Kidney capillary endothelial cell (primary cell): ENCODE measurements at regions not wholly inside any gene's neighbourhood (a gene's known extent, or its start where the extent isn't known, plus 50 kb on each side); places are given as distances from the start of the nearest gene placed in this dataset.
"Not testable (repeated sequence)": the region's sequence is repeated elsewhere in the genome, so short reads cannot be mapped to it uniquely, and the experiment has no call there.

Experiments used
- DNase-seq: peaks from one replicate; pipeline ENCODE4 v3.0.0-alpha.2; 2018; ENCODE audit warnings: low spot score

GRCh38 chr10:58066979-58067378 lies 200.7 kb downstream of the IPMK start:
- no peak for DNase-seq

DNA sequence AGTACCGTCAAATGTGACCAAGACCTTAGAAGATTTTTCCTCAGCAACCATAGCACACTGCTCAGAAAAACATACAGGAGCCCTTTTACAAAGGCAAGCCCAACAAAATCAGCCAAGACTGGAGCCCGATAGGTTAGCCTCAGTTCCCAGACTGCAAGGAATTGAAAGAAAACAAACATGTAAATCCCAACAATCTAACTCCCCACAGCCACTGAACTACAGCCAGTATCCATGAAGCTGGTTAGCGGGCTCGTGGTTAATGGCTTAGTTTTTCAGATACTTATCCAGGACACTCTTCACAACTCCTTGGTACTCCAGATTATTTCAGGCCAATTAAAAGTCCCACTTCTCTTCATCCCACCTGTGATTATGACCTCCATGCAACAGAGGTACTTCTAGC lies 201.6 kb downstream of the IPMK start:
- DNase-seq = no peak

DNA sequence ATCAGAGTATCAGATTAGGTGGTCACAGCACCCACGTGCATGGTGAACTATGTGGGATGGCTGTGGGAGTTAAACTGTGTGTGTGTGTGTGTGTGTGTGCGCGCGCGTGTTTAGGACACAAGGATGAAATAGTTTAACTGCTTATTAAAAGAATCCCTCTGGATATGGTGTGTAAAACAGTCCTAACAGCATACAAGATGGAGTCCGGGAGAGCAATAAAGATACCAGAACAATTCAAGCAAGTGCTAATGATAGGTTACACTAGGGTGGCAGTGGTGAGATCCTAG lies 202.2 kb downstream of the IPMK start:
- DNase-seq = no peak

- DNase-seq = peak; percentile 52
These were observed 202.8 kb downstream of the IPMK start for GRCh38 chr10:58064714-58065528.

- DNase-seq = no peak
These were observed 203.7 kb downstream of the IPMK start for GRCh38 chr10:58063861-58064480.

GRCh38 chr10:58058683-58059082 lies 209.0 kb downstream of the IPMK start:
- DNase-seq = not testable (repeated sequence)

- DNase-seq = no peak
These were observed 212.8 kb downstream of the IPMK start for GRCh38 chr10:58054881-58055280.

DNA sequence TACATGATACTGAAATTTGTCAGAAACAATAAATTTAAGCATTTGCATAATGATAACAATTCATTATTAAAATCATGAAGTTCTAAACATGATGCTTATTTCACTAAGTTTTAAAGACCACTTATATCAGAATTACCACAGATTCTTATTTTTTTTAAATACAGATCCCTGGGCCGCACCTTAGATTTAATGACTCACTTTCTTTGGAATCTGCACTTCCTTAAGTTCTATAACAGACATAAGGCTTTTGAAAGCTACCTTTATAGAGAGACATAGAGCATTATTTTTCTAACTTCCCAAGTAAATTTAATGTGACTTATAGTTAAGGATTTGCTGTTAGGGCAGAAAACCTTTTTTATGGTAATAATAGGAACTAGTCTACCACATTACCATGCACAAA lies 214.9 kb downstream of the IPMK start:
- DNase-seq = no peak

DNA sequence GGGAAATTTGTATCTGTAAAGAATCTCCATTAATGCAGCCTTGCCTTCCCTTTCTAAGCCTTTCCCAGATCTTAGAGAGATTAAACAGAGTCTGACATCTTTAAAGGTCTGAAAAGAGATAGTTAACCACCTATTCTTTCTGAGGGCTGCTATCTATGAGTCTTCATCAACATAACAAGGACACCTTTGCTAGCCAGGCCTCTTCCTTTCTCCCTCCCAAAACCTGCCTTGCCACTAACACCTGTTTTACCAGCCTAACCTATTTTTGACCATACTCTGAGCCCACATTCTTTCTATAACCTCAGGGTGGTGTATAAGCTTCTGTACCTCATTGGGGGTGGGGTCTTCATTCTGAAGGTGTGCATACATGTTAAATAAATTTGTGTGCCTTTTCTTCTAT lies 217.1 kb downstream of the IPMK start:
- DNase-seq = no peak

- DNase-seq = no peak
These were observed 218.8 kb downstream of the IPMK start for GRCh38 chr10:58048936-58049335.

GRCh38 chr10:58044072-58044471 lies 223.6 kb downstream of the IPMK start:
- no peak for DNase-seq

GRCh38 chr10:58041901-58042300 lies 225.8 kb downstream of the IPMK start:
- no peak for DNase-seq

DNA sequence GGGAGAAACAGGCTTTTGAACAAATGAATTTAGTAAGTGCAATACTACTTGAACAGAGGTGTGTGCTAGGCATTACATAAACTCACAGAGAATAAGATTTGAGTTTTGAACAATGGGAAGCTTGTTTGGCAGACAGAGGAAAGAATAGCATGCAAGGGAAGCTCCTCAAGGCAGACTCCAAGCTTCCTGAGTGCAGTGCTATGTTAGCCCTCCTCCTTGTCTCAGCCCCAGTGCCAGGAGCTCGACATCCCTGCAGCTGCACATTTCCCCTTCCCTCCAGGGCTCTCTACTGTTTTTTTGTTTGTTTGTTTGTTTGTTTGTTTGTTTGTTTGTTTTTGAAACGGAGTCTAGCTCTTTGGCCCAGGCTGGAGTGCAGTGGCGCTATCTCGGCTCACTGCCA lies 237.5 kb downstream of the IPMK start:
- no peak for DNase-seq

DNA sequence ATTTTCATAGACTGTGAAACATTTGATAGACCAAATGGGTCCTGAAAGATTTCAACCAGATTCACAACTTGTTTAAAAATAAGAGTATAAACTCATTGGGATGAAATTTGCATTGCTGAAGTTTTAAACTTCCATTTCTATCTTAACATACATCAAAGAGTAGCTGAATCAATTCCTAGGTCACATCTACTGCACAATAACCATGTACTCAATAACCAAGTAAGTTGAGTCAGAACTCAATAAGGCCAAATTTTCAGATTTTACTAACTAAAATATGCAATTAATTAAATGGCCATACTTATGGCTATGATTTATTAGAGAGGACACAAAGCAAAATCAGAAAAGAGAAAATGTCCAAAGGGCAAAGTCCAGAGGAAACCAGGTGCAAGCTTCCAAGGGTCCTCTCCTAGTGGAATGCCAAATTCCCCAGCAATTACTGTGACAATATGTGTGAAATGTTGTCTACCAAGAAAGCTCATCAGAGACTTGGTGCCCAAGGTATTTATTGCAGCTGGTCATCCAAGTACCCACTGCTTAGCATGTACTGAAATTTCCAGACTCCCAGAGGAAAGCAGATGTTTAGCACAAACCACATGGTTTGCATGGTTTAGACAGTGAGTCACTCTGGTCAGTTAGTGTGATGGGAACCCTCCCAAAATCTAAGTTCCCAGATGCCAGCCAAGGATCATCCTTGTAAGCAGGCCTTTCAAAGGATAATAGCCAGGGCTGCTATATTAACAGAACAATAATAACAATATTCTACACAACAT lies 238.9 kb downstream of the IPMK start:
- no peak for DNase-seq

DNA sequence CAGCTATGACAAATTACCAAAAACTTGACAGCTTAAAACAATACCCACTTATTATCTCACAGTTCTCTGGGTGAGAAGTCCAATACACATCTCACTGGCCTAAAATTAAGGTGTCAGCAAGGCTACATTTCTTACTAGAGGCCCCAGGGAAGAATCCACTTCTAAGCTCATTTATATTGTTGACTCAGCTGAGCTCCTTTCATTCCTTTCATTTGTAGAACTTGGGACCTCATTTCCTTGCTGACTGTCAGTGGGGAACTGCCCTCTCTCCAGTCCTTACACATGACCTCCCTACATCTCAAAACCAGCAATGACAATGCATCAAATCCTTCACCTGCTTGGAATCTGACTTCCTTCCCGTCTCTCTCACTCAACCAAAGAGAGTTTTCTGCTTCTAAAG lies 240.3 kb downstream of the IPMK start:
- DNase-seq = no peak

- DNase-seq = no peak
These were observed 241.7 kb downstream of the IPMK start for GRCh38 chr10:58026036-58026435.

DNA sequence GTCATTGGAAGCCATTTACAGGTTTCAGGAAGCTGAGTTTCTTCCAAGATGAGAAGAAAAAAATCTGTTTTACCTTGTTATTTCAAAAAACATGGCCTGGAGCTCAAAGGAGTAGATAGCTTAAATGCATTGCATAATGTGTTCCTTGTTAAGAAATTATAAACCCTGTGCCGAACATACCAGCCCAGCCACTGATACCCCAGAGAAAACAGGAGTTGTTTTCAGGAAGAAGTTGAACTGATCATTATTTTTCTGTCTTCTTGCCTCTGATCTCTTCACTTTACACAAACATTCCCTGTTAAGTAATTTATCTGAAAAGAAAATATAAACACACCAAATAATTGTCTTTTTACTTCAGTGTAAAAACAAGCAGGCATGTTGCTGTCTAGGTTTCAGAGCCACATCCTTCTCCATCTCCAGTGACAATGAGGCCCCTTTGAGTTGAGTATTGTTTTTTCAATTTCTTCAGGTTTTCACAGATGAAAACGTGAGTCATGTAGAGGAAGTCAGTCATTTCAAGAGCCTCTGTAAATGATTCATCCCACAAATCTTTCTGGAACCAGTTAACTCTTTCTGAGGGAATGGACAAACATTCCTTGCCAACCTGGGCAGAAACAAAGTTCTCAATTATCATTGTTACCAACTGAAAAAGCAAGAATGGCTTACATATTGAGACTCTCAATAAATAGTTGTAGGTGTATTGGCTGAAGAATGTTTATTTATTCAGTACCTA lies 244.2 kb downstream of the IPMK start:
- peak; percentile 95 for DNase-seq

DNA sequence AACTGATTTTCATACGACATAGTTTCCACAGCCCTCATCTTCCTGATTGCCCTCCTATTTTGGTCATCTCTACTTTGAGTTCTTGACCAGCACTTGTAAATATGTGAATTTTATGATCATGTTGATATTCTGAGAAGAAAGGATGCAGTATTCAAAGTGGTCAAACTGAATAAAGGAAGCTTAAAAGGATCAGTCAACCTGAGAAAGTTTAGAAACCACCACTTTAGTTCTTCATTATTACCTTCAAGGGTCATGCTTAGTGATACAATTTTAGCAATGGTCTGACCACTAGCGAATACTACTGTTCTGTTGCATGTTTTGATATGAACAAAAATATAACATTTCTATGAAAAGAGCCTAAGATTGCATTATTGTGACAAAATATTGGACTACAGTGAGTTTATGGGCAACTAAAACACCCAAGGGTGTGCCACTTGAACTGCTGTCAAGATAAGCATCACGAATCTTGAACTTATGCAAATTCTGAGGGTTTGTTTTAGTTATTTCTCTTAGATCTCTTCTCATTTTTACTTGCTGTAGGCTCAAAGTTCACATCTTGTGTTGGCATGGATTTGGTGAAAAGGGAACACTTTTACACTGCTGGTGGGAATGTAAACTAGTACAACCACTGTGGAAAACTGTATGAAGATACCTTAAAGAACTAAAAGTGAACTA lies 247.7 kb downstream of the IPMK start:
- no peak for DNase-seq

GRCh38 chr10:58017719-58018367 lies 249.9 kb downstream of the IPMK start:
- DNase-seq = no peak

DNA sequence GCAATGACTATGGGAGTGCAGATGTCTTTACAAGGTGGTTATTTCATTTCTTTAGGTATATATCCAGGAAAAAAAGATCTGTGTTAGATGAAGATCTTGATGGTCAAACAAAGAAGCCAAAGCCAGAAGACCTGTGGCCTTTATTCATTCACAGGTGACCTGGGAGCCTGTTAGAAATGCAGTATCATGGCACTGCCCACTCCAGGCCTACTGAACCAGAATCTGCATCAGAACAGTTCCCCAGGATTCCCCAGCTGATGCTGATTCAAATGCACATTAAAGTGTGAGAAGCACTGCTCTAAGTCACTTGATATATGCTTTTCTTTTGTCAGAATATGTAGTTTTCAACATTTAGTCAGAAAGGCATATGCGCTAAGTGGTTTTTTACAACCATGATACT lies 251.1 kb downstream of the IPMK start:
- DNase-seq = no peak

DNA sequence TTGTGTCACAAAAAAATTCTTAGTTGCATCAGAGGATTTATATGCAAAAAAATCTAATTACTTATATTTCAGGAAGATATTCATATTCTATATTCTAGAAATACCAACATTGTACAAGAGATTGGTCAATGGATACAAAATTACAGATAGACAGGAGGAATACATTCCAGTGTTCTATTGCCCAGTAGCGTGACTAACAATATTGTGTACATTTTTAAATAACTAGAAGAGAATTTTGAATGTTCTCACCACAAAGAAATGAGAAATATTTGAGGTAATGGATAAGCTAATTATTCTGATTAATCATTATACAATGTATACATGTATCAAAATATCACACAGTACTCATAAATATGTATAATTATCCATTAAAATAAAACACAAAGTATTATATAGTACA lies 253.3 kb downstream of the IPMK start:
- DNase-seq = no peak

DNA sequence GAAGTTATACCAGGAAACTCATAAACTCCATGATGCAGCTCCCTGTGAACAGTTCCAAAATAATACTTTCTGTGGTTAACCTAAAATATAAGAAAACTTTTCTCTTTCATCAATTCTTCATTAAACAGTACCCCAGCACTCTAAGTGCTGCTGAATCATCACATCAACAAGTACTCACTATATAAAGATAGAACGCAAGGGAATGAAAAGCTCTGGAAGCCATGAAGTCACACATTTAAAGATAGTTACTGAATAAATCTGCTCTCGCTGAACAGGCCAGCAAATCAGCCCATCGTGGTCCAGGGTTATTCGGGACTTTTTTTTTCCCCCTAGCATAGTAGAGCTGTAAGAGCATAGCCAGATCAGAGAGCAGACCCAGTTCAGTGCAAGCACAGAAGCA lies 254.3 kb downstream of the IPMK start:
- no peak for DNase-seq
